ENCODE measurements at regions not wholly inside any gene's neighbourhood (a gene's known extent, or its start where the extent isn't known, plus 50 kb on each side); places are given as distances from the start of the nearest gene placed in this dataset.

DNA sequence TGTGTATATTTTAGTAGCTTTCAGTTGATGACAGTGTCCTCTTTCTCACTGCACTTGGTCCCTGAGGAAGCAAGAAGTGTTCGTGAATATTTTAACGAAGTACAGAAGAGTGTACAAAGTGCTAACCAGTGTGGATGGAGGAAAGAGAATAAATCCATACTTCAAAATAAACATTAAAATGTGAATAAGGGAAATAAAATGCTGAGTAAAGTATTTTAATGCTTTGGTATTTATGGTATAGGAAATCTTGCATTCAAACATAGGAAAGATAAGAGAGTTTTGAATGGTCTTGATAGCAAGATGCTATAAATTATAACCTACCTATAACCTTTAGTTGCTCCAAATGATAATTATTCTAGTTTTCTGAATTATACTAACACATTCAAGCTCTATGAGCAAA is 493.4 kb upstream of the EYS start:
- TF ChIP-seq, protein P1, sequence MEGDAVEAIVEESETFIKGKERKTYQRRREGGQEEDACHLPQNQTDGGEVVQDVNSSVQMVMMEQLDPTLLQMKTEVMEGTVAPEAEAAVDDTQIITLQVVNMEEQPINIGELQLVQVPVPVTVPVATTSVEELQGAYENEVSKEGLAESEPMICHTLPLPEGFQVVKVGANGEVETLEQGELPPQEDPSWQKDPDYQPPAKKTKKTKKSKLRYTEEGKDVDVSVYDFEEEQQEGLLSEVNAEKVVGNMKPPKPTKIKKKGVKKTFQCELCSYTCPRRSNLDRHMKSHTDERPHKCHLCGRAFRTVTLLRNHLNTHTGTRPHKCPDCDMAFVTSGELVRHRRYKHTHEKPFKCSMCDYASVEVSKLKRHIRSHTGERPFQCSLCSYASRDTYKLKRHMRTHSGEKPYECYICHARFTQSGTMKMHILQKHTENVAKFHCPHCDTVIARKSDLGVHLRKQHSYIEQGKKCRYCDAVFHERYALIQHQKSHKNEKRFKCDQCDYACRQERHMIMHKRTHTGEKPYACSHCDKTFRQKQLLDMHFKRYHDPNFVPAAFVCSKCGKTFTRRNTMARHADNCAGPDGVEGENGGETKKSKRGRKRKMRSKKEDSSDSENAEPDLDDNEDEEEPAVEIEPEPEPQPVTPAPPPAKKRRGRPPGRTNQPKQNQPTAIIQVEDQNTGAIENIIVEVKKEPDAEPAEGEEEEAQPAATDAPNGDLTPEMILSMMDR (IDR thresholded peaks at IDR 0.05): no peak
- TF ChIP-seq POLR2A (IDR thresholded peaks at IDR 0.05): no peak
- no peak for TF ChIP-seq POLR2AphosphoS5 (IDR thresholded peaks at IDR 0.05)
